HG03520 (cell line): ENCODE measurements at regions not wholly inside any gene's neighbourhood (a gene's known extent, or its start where the extent isn't known, plus 50 kb on each side); places are given as distances from the start of the nearest gene placed in this dataset.

ENCODE experiments used
- ATAC-seq: cut with Tn5 transposase; IDR thresholded peaks from one replicate; pipeline ENCODE4 v1.9.1; 2021; ENCODE audit warnings: mild to moderate bottlenecking, moderate library complexity; ENCODE audit not compliant: unreplicated experiment

- ATAC-seq = no peak
These were observed 50.2 kb upstream of the CDK1 start for GRCh38 chr10:60728056-60728455.

- no peak for ATAC-seq
These were observed 52.0 kb upstream of the CDK1 start for GRCh38 chr10:60726257-60726656.

- ATAC-seq = no peak
These were observed 55.7 kb upstream of the CDK1 start for GRCh38 chr10:60722623-60723022.

GRCh38 chr10:60719721-60720120 lies 58.6 kb upstream of the CDK1 start:
- no peak for ATAC-seq

GRCh38 chr10:60718886-60719285 lies 59.4 kb upstream of the CDK1 start:
- no peak for ATAC-seq

GRCh38 chr10:60717852-60718251 lies 60.4 kb upstream of the CDK1 start:
- ATAC-seq = peak; percentile 93

GRCh38 chr10:60714233-60714632 lies 64.0 kb upstream of the CDK1 start:
- no peak for ATAC-seq

- ATAC-seq = no peak
These were observed 66.8 kb upstream of the CDK1 start for GRCh38 chr10:60711496-60711895.

GRCh38 chr10:60710041-60710440 lies 68.2 kb upstream of the CDK1 start:
- ATAC-seq = no peak

- no peak for ATAC-seq
These were observed 69.6 kb upstream of the CDK1 start for GRCh38 chr10:60708666-60709065.

- ATAC-seq = no peak
These were observed 70.4 kb upstream of the CDK1 start for GRCh38 chr10:60707841-60708240.

GRCh38 chr10:60706146-60706545 lies 72.1 kb upstream of the CDK1 start:
- no peak for ATAC-seq

- no peak for ATAC-seq
These were observed 72.9 kb upstream of the CDK1 start for GRCh38 chr10:60705376-60705775.

GRCh38 chr10:60704471-60704870 lies 73.8 kb upstream of the CDK1 start:
- ATAC-seq = no peak

- no peak for ATAC-seq
These were observed 74.8 kb upstream of the CDK1 start for GRCh38 chr10:60703266-60704041.

GRCh38 chr10:60687679-60688078 lies 90.6 kb upstream of the CDK1 start:
- no peak for ATAC-seq

- ATAC-seq = no peak
These were observed 94.2 kb upstream of the CDK1 start for GRCh38 chr10:60684091-60684490.

GRCh38 chr10:60681103-60681502 lies 97.2 kb upstream of the CDK1 start:
- no peak for ATAC-seq

GRCh38 chr10:60679388-60679990 lies 98.8 kb upstream of the CDK1 start:
- no peak for ATAC-seq

- no peak for ATAC-seq
These were observed 99.3 kb upstream of the CDK1 start for GRCh38 chr10:60678978-60679377.

- no peak for ATAC-seq
These were observed 100.6 kb upstream of the CDK1 start for GRCh38 chr10:60677531-60678129.

- ATAC-seq = no peak
These were observed 103.0 kb upstream of the CDK1 start for GRCh38 chr10:60675236-60675635.
